GM23338 (cell line): ENCODE measurements at regions not wholly inside any gene's neighbourhood (a gene's known extent, or its start where the extent isn't known, plus 50 kb on each side); places are given as distances from the start of the nearest gene placed in this dataset.

ENCODE experiments used
- ATAC-seq: fragments of 200-7000 bp; cut with Tn5 transposase; 3 replicates; pipeline ENCODE4 v1.9.1; 2020
- DNase-seq: peaks from one replicate; pipeline ENCODE4 v3.0.0-alpha.2; 2015; ENCODE audit warnings: low spot score
- H2AFZ ChIP-seq: fragments of 200-600 bp; sonication (generic); 2 replicates; pipeline ENCODE4 v1.8.0; 2016; ENCODE audit warnings: antibody characterized with exemption, mild to moderate bottlenecking, moderate library complexity
- H3F3A ChIP-seq: fragments of 200-600 bp; sonication (generic); replicated peaks from 2 replicates; pipeline ENCODE4 v1.8.0; 2017; ENCODE audit warnings: antibody characterized with exemption, mixed run types, low read depth
- H3K27ac ChIP-seq: fragments of 200-600 bp; sonication (generic); 2 replicates; pipeline ENCODE4 v1.6.1; 2016; ENCODE audit warnings: low read depth
- H3K27me3 ChIP-seq: fragments of 200-600 bp; sonication (generic); 2 replicates; pipeline ENCODE4 v1.8.0; 2016; ENCODE audit warnings: mild to moderate bottlenecking, mixed run types, moderate library complexity; ENCODE audit not compliant: insufficient read depth
- H3K36me3 ChIP-seq: fragments of 200-600 bp; sonication (generic); 2 replicates; pipeline ENCODE4 v1.8.0; 2016; ENCODE audit warnings: mild to moderate bottlenecking; ENCODE audit not compliant: insufficient read depth
- H3K4me1 ChIP-seq: fragments of 200-600 bp; sonication (generic); 2 replicates; pipeline ENCODE4 v1.8.0; 2016; ENCODE audit warnings: mild to moderate bottlenecking, moderate library complexity; ENCODE audit not compliant: insufficient read depth
- H3K4me2 ChIP-seq: fragments of 200-600 bp; sonication (generic); 2 replicates; pipeline ENCODE4 v1.7.1; 2017; ENCODE audit warnings: mixed run types
- H3K4me3 ChIP-seq: fragments of 200-600 bp; sonication (generic); 2 replicates; pipeline ENCODE4 v1.6.1; 2016; ENCODE audit warnings: mixed run types
- H3K79me2 ChIP-seq: fragments of 200-600 bp; sonication (generic); replicated peaks from 2 replicates; pipeline ENCODE4 v1.8.0; 2017; ENCODE audit warnings: mild to moderate bottlenecking; ENCODE audit not compliant: insufficient read depth
- H3K9me2 ChIP-seq: fragments of 200-600 bp; sonication (generic); 2 replicates; pipeline ENCODE4 v1.8.0; 2017; ENCODE audit not compliant: insufficient read depth
- H4K20me1 ChIP-seq: fragments of 200-600 bp; sonication (generic); replicated peaks from 2 replicates; pipeline ENCODE4 v1.8.0; 2017; ENCODE audit warnings: mild to moderate bottlenecking; ENCODE audit not compliant: insufficient read depth
- H3K27ac Mint-ChIP-seq: 2 replicates; pipeline ENCODE4 v1.8.0; 2020; ENCODE audit warnings: inconsistent platforms, mild to moderate bottlenecking, moderate library complexity, mixed read lengths
- H3K27me3 Mint-ChIP-seq: 3 replicates; pipeline ENCODE4 v1.8.0; 2022; ENCODE audit warnings: low read depth, mild to moderate bottlenecking, moderate library complexity, mixed read lengths, inconsistent platforms; ENCODE audit not compliant: insufficient read depth, poor library complexity
- H3K36me3 Mint-ChIP-seq: 3 replicates; pipeline ENCODE4 v1.8.0; 2021; ENCODE audit warnings: low read depth, mild to moderate bottlenecking, inconsistent platforms, moderate library complexity, mixed read lengths
- H3K4me1 Mint-ChIP-seq: 3 replicates; pipeline ENCODE4 v1.8.0; 2020; ENCODE audit warnings: mild to moderate bottlenecking, inconsistent platforms, mixed read lengths
- H3K4me3 Mint-ChIP-seq: 3 replicates; pipeline ENCODE4 v1.8.0; 2021; ENCODE audit warnings: moderate library complexity, mild to moderate bottlenecking, inconsistent platforms, mixed read lengths
- H3K9me3 Mint-ChIP-seq: 3 replicates; pipeline ENCODE4 v1.8.0; 2020; ENCODE audit warnings: moderate library complexity, mild to moderate bottlenecking, inconsistent platforms, mixed read lengths
- CREB1 ChIP-seq: fragments of 250-450 bp; sonication (Bioruptor Pico); IDR thresholded peaks from 2 replicates; pipeline ENCODE4 v1.5.0; 2020; ENCODE audit warnings: low read depth, mild to moderate bottlenecking, moderate library complexity
- EZH2 ChIP-seq: fragments of 200-600 bp; sonication (generic); IDR thresholded peaks from one replicate; pipeline ENCODE4 v1.8.0; 2017; ENCODE audit warnings: antibody characterized with exemption, mild to moderate bottlenecking, low read depth; ENCODE audit not compliant: unreplicated experiment
- EZH2phosphoT487 ChIP-seq: fragments of 200-600 bp; sonication (generic); IDR thresholded peaks from one replicate; pipeline ENCODE4 v1.8.1; 2018; ENCODE audit warnings: antibody characterized with exemption; ENCODE audit not compliant: unreplicated experiment
- JUNB ChIP-seq: IDR thresholded peaks from one replicate; pipeline ENCODE4 v1.6.1; 2016; ENCODE audit warnings: antibody characterized with exemption; ENCODE audit not compliant: unreplicated experiment
- NANOG ChIP-seq: IDR thresholded peaks from 2 replicates; pipeline ENCODE4 v1.6.1; 2016; ENCODE audit warnings: antibody characterized with exemption, borderline replicate concordance
- POLR2AphosphoS5 ChIP-seq: IDR thresholded peaks from 2 replicates; pipeline ENCODE4 v1.6.1; 2016; ENCODE audit warnings: antibody characterized with exemption, low read depth
- STAT1 ChIP-seq: IDR thresholded peaks from one replicate; pipeline ENCODE4 v1.6.1; 2016; ENCODE audit warnings: antibody characterized with exemption; ENCODE audit not compliant: unreplicated experiment
- ZNF114 ChIP-seq: fragments of 250-450 bp; sonication (Bioruptor Pico); IDR thresholded peaks from 2 replicates; pipeline ENCODE4 v1.5.0; 2020; ENCODE audit warnings: mild to moderate bottlenecking, moderate library complexity
- ZNF331 ChIP-seq: fragments of 250-450 bp; sonication (Bioruptor Pico); IDR thresholded peaks from 2 replicates; pipeline ENCODE4 v1.5.0; 2020; ENCODE audit warnings: low read depth, mild to moderate bottlenecking, moderate library complexity
- ZNF462 ChIP-seq: fragments of 250-450 bp; sonication (Bioruptor Pico); IDR thresholded peaks from 2 replicates; pipeline ENCODE4 v1.5.0; 2020; ENCODE audit warnings: mild to moderate bottlenecking, moderate library complexity
- TF ChIP-seq, protein P1 (sequence below): IDR thresholded peaks from 2 replicates; pipeline ENCODE4 v1.6.1; 2016; ENCODE audit warnings: antibody characterized with exemption
- TF ChIP-seq, protein P2 (sequence below), 2 experiments: fragments of 200-600 bp in 1 of 2; sonication (generic) in 1 of 2; conservative IDR thresholded peaks; 2 replicates each; pipeline versions ENCODE4 v1.5.1 to v1.6.1; 2016 to 2017; ENCODE audit warnings: antibody characterized with exemption in 2 of 2, low read depth in 2 of 2, mild to moderate bottlenecking in 2 of 2, moderate library complexity in 1 of 2
- TF ChIP-seq, protein P3 (sequence below): IDR thresholded peaks from one replicate; pipeline ENCODE4 v1.6.1; 2018; ENCODE audit warnings: antibody characterized with exemption; ENCODE audit not compliant: unreplicated experiment

DNA sequence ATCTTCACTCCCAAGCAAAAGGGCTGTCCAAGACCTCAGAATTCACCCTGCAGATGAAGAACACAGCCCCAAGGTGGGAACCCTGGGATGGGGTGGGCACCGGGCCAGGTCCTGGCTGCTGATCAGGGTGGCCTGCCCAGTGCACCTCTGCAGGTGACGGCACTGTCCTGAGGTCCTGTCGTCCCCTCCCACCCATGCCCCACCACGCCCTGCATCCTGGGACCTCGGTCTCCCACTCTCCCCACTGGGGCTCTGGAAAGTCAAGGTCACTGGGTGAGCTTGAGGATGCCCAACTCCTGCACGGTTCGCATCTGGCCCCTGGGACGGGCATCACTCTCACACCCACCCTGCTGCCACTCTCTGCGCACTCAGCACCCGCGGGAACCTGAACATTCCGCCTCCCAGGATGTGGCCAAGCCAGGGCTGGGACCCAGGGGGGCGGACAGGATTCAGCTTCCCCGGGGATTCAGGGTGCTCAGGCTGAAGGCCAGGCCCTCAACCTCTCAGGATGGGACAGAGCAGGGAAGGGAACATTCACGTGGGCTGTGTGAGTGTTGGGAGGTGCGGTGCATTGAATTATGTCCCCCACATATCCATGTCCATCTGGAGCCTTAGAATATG is 115.9 kb downstream of the CPZ start:
- Histone ChIP-seq H3K9me2 (no peaks in the 10 kb centered on the region), H3K27me3 (no peaks in the 10 kb centered on the region), H3K36me3 (no peaks in the 10 kb centered on the region; the same call in 1 of the 2 replicates), H3F3A (no peaks in the 10 kb centered on the region), H3K79me2 (no peaks in the 10 kb centered on the region), H3K4me3 (no peak overlapping the region), H2AFZ (no peak overlapping the region), H3K4me1 (no peaks in the 10 kb centered on the region), H4K20me1 (no peaks in the 10 kb centered on the region), H3K4me2 (no peak overlapping the region), H3K27ac (no peak overlapping the region)
- Mint-ChIP-seq H3K27ac (no peak overlapping the region), H3K36me3 (peaks cover 3% of the 10 kb centered on the region; the same call in 2 of the 3 replicates), H3K27me3 (peaks cover 15% of the 10 kb centered on the region), H3K4me1 (peaks cover 4% of the 10 kb centered on the region; the same call in 2 of the 3 replicates), H3K9me3 (peaks cover 16% of the 10 kb centered on the region), H3K4me3 (no peak overlapping the region)
- ATAC-seq = no peak
- TF ChIP-seq JUNB = no peak
- TF ChIP-seq EZH2phosphoT487 = no peak
- TF ChIP-seq ZNF331 (CRISPR knock-in tag) = no peak
- no peak for TF ChIP-seq EZH2
- TF ChIP-seq, protein P1, sequence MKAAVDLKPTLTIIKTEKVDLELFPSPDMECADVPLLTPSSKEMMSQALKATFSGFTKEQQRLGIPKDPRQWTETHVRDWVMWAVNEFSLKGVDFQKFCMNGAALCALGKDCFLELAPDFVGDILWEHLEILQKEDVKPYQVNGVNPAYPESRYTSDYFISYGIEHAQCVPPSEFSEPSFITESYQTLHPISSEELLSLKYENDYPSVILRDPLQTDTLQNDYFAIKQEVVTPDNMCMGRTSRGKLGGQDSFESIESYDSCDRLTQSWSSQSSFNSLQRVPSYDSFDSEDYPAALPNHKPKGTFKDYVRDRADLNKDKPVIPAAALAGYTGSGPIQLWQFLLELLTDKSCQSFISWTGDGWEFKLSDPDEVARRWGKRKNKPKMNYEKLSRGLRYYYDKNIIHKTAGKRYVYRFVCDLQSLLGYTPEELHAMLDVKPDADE = no peak
- TF ChIP-seq, protein P2, sequence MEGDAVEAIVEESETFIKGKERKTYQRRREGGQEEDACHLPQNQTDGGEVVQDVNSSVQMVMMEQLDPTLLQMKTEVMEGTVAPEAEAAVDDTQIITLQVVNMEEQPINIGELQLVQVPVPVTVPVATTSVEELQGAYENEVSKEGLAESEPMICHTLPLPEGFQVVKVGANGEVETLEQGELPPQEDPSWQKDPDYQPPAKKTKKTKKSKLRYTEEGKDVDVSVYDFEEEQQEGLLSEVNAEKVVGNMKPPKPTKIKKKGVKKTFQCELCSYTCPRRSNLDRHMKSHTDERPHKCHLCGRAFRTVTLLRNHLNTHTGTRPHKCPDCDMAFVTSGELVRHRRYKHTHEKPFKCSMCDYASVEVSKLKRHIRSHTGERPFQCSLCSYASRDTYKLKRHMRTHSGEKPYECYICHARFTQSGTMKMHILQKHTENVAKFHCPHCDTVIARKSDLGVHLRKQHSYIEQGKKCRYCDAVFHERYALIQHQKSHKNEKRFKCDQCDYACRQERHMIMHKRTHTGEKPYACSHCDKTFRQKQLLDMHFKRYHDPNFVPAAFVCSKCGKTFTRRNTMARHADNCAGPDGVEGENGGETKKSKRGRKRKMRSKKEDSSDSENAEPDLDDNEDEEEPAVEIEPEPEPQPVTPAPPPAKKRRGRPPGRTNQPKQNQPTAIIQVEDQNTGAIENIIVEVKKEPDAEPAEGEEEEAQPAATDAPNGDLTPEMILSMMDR (conservative IDR thresholded peaks at IDR 0.05; ENCODE audit: low read depth in 2 of 2) = no peak
- TF ChIP-seq NANOG = no peak
- TF ChIP-seq STAT1 = no peak
- TF ChIP-seq, protein P3, sequence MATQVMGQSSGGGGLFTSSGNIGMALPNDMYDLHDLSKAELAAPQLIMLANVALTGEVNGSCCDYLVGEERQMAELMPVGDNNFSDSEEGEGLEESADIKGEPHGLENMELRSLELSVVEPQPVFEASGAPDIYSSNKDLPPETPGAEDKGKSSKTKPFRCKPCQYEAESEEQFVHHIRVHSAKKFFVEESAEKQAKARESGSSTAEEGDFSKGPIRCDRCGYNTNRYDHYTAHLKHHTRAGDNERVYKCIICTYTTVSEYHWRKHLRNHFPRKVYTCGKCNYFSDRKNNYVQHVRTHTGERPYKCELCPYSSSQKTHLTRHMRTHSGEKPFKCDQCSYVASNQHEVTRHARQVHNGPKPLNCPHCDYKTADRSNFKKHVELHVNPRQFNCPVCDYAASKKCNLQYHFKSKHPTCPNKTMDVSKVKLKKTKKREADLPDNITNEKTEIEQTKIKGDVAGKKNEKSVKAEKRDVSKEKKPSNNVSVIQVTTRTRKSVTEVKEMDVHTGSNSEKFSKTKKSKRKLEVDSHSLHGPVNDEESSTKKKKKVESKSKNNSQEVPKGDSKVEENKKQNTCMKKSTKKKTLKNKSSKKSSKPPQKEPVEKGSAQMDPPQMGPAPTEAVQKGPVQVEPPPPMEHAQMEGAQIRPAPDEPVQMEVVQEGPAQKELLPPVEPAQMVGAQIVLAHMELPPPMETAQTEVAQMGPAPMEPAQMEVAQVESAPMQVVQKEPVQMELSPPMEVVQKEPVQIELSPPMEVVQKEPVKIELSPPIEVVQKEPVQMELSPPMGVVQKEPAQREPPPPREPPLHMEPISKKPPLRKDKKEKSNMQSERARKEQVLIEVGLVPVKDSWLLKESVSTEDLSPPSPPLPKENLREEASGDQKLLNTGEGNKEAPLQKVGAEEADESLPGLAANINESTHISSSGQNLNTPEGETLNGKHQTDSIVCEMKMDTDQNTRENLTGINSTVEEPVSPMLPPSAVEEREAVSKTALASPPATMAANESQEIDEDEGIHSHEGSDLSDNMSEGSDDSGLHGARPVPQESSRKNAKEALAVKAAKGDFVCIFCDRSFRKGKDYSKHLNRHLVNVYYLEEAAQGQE = no peak
- no peak for TF ChIP-seq CREB1 (CRISPR knock-in tag)
- TF ChIP-seq ZNF462 = no peak
- no peak for TF ChIP-seq ZNF114 (CRISPR knock-in tag)
- no peak for TF ChIP-seq POLR2AphosphoS5
- no peak for DNase-seq
